Trophoblast cell (in vitro differentiated cells and primary cell): ENCODE measurements at regions not wholly inside any gene's neighbourhood (a gene's known extent, or its start where the extent isn't known, plus 50 kb on each side); places are given as distances from the start of the nearest gene placed in this dataset.
"Not testable (repeated sequence)": the region's sequence is repeated elsewhere in the genome, so short reads cannot be mapped to it uniquely, and the experiment has no call there.

Experiments used
- DNase-seq, 2 donors: peaks; one replicate each; pipeline ENCODE4 v3.0.0-alpha.2; 2016
- H2AFZ ChIP-seq: 2 replicates; pipeline ENCODE4 v1.6.1; 2013; ENCODE audit warnings: low read length, moderate library complexity, mild to moderate bottlenecking; ENCODE audit not compliant: insufficient read depth, poor library complexity
- H2AK5ac ChIP-seq: 2 replicates; pipeline ENCODE4 v1.6.1; 2013; ENCODE audit warnings: mild to moderate bottlenecking, low read length
- H2BK120ac ChIP-seq: 2 replicates; pipeline ENCODE4 v1.6.1; 2013; ENCODE audit warnings: low read length, mild to moderate bottlenecking, moderate library complexity; ENCODE audit not compliant: insufficient read depth, poor library complexity
- H2BK12ac ChIP-seq: 2 replicates; pipeline ENCODE4 v1.6.1; 2013; ENCODE audit warnings: mild to moderate bottlenecking, low read length, moderate library complexity
- H2BK5ac ChIP-seq: 2 replicates; pipeline ENCODE4 v1.6.1; 2013; ENCODE audit warnings: low read length, low read depth, moderate library complexity, mild to moderate bottlenecking; ENCODE audit not compliant: poor library complexity
- H3K14ac ChIP-seq: 2 replicates; pipeline ENCODE4 v1.6.1; 2013; ENCODE audit warnings: mild to moderate bottlenecking, low read length
- H3K18ac ChIP-seq: 2 replicates; pipeline ENCODE4 v1.6.1; 2013; ENCODE audit warnings: mild to moderate bottlenecking, low read length
- H3K23ac ChIP-seq: 2 replicates; pipeline ENCODE4 v1.6.1; 2013; ENCODE audit warnings: low read length
- H3K27ac ChIP-seq: 2 replicates; pipeline ENCODE4 v1.5.1; 2013; ENCODE audit warnings: low read depth, mild to moderate bottlenecking, inconsistent platforms, low read length, moderate library complexity
- H3K27me3 ChIP-seq: 2 replicates; pipeline ENCODE4 v1.6.1; 2013; ENCODE audit warnings: inconsistent platforms, mild to moderate bottlenecking, low read length, moderate library complexity; ENCODE audit not compliant: insufficient read depth
- H3K36me3 ChIP-seq, 2 experiments: 1 replicate in 1 of 2; 2 replicates in 1 of 2; pipeline ENCODE4 v1.6.1; 2013; ENCODE audit warnings: low read length in 2 of 2, mild to moderate bottlenecking in 2 of 2, moderate library complexity in 1 of 2; ENCODE audit not compliant: insufficient read depth in 2 of 2, control insufficient read depth in 1 of 2
- H3K4ac ChIP-seq: 2 replicates; pipeline ENCODE4 v1.6.1; 2013; ENCODE audit warnings: low read depth, mild to moderate bottlenecking, low read length, moderate library complexity
- H3K4me1 ChIP-seq, 2 experiments: 1 replicate in 1 of 2; 2 replicates in 1 of 2; pipeline ENCODE4 v1.6.1; 2013; ENCODE audit warnings: low read length in 2 of 2, mild to moderate bottlenecking in 2 of 2, moderate library complexity in 1 of 2; ENCODE audit not compliant: insufficient read depth in 2 of 2, control insufficient read depth in 1 of 2
- H3K4me2 ChIP-seq: 2 replicates; pipeline ENCODE4 v1.6.1; 2013; ENCODE audit warnings: inconsistent platforms, mild to moderate bottlenecking, low read length, moderate library complexity
- H3K4me3 ChIP-seq: 2 replicates; pipeline ENCODE4 v1.5.1; 2013; ENCODE audit warnings: mild to moderate bottlenecking, low read depth, low read length, inconsistent platforms
- H3K79me1 ChIP-seq: one replicate; pipeline ENCODE4 v1.6.1; 2013; ENCODE audit warnings: low read length
- H3K79me2 ChIP-seq: 2 replicates; pipeline ENCODE4 v1.6.1; 2013; ENCODE audit warnings: low read length, mild to moderate bottlenecking; ENCODE audit not compliant: control insufficient read depth, insufficient read depth, poor library complexity
- H3K9ac ChIP-seq: 2 replicates; pipeline ENCODE4 v1.6.1; 2013; ENCODE audit warnings: mild to moderate bottlenecking, low read length
- H3K9me3 ChIP-seq: 2 replicates; pipeline ENCODE4 v1.6.1; 2013; ENCODE audit warnings: low read depth, mild to moderate bottlenecking, control low read depth, inconsistent platforms, low read length; ENCODE audit not compliant: insufficient read depth
- H4K12ac ChIP-seq: 2 replicates; pipeline ENCODE4 v1.6.1; 2013; ENCODE audit warnings: low read depth, mild to moderate bottlenecking, low read length, moderate library complexity
- H4K8ac ChIP-seq: 2 replicates; pipeline ENCODE4 v1.6.1; 2013; ENCODE audit warnings: low read depth, mild to moderate bottlenecking, low read length, moderate library complexity
- H4K91ac ChIP-seq: one replicate; pipeline ENCODE4 v1.6.1; 2013; ENCODE audit warnings: low read depth, mild to moderate bottlenecking, low read length, moderate library complexity
- WGBS: extraction: QIAGEN DNeasy Blood & Tissue Kit; methylation state at CpG from one replicate; pipeline ENCODE4 v1.1.7; 2013; ENCODE audit warnings: missing lambda C conversion rate; ENCODE audit not compliant: insufficient read length, insufficient coverage; ENCODE audit errors: extremely low coverage; 5-methylcytosine and 5-hydroxymethylcytosine counted together

- H3K4me1 ChIP-seq: no peaks in the 10 kb centered on the region
- H3K79me2 ChIP-seq: no peaks in the 10 kb centered on the region
- no peak overlapping the region for H3K4me2 ChIP-seq
- no peak overlapping the region for H2AK5ac ChIP-seq
- no peak overlapping the region for H2BK12ac ChIP-seq
- no peaks in the 10 kb centered on the region for H3K79me1 ChIP-seq
- no peak overlapping the region for H3K9ac ChIP-seq
- H3K36me3 ChIP-seq: no peaks in the 10 kb centered on the region
- H4K91ac ChIP-seq: no peak overlapping the region
- no peak overlapping the region for H2AFZ ChIP-seq
- no peak overlapping the region for H3K27ac ChIP-seq
- no peak overlapping the region for H3K4ac ChIP-seq
- no peak for DNase-seq
- no peak overlapping the region for H4K8ac ChIP-seq
- H3K14ac ChIP-seq: no peak overlapping the region
- H3K4me3 ChIP-seq: no peak overlapping the region
- H2BK5ac ChIP-seq: no peak overlapping the region
- H4K12ac ChIP-seq: no peak overlapping the region
- H3K23ac ChIP-seq: no peak overlapping the region
- WGBS: no CpG with 5 or more reads among the region's 7 CpGs
- H3K9me3 ChIP-seq: no peaks in the 10 kb centered on the region
- no peak overlapping the region for H2BK120ac ChIP-seq
- no peaks in the 10 kb centered on the region for H3K27me3 ChIP-seq
- H3K18ac ChIP-seq: no peak overlapping the region
These were observed 135.0 kb upstream of the RCN1 start for GRCh38 chr11:31955838-31956237.

- Histone ChIP-seq H4K8ac (no peak overlapping the region), H2AK5ac (no peak overlapping the region), H3K14ac (no peak overlapping the region)
These were observed 137.0 kb upstream of the RCN1 start for GRCh38 chr11:31953803-31954327.

GRCh38 chr11:31949733-31950200 is 138.6 kb upstream of the PAX6 start:
- H4K12ac ChIP-seq, H3K27me3 ChIP-seq, H3K23ac ChIP-seq, H4K91ac ChIP-seq, DNase-seq, H3K79me1 ChIP-seq, H3K14ac ChIP-seq, H3K18ac ChIP-seq, H2AFZ ChIP-seq, H3K36me3 ChIP-seq, H3K9ac ChIP-seq, H3K4ac ChIP-seq, H2BK120ac ChIP-seq, H3K4me3 ChIP-seq, H2BK12ac ChIP-seq, H2AK5ac ChIP-seq, H3K27ac ChIP-seq, H3K4me1 ChIP-seq, H3K79me2 ChIP-seq, H2BK5ac ChIP-seq, H3K4me2 ChIP-seq, H4K8ac ChIP-seq, H3K9me3 ChIP-seq: not testable (repeated sequence)

More at GRCh38 chr11:31953803-31954327, 137.0 kb upstream of the RCN1 start:
- Histone ChIP-seq H3K4ac (no peak overlapping the region), H4K12ac (no peak overlapping the region), H3K9ac (no peak overlapping the region), H3K4me1 (no peaks in the 10 kb centered on the region), H3K27ac (no peak overlapping the region), H3K36me3 (no peaks in the 10 kb centered on the region), H2BK5ac (no peak overlapping the region), H3K79me1 (no peaks in the 10 kb centered on the region), H2BK12ac (no peak overlapping the region), H3K79me2 (no peaks in the 10 kb centered on the region), H4K91ac (no peak overlapping the region), H3K23ac (no peak overlapping the region), H2AFZ (no peak overlapping the region), H3K4me2 (no peak overlapping the region), H3K18ac (no peak overlapping the region), H3K27me3 (no peaks in the 10 kb centered on the region), H2BK120ac (no peak overlapping the region), H3K4me3 (no peak overlapping the region), H3K9me3 (no peaks in the 10 kb centered on the region)
- DNase-seq: no peak
- no CpG with 5 or more reads among the region's 6 CpGs for WGBS

GRCh38 chr11:31947051-31947450 is 135.9 kb upstream of the PAX6 start:
- H3K9me3 ChIP-seq: no peaks in the 10 kb centered on the region
- no peak overlapping the region for H2BK5ac ChIP-seq
- no peak for DNase-seq
- no peak overlapping the region for H2AK5ac ChIP-seq
- no peak overlapping the region for H3K4ac ChIP-seq
- no peak overlapping the region for H3K14ac ChIP-seq
- H3K23ac ChIP-seq: no peak overlapping the region
- no peak overlapping the region for H4K91ac ChIP-seq
- no peak overlapping the region for H3K18ac ChIP-seq
- H3K4me1 ChIP-seq: no peaks in the 10 kb centered on the region
- H4K8ac ChIP-seq: no peak overlapping the region
- H2BK12ac ChIP-seq: no peak overlapping the region
- H3K27ac ChIP-seq: no peak overlapping the region
- H3K4me2 ChIP-seq: no peak overlapping the region
- H3K4me3 ChIP-seq: no peak overlapping the region
- H3K36me3 ChIP-seq: no peaks in the 10 kb centered on the region
- H2BK120ac ChIP-seq: no peak overlapping the region
- no CpG with 5 or more reads among the region's 6 CpGs for WGBS
- H2AFZ ChIP-seq: no peak overlapping the region
- H4K12ac ChIP-seq: no peak overlapping the region
- H3K9ac ChIP-seq: no peak overlapping the region
- no peaks in the 10 kb centered on the region for H3K79me2 ChIP-seq
- H3K79me1 ChIP-seq: no peaks in the 10 kb centered on the region
- H3K27me3 ChIP-seq: no peaks in the 10 kb centered on the region
